HEK293 (cell line): ENCODE measurements at regions not wholly inside any gene's neighbourhood (a gene's known extent, or its start where the extent isn't known, plus 50 kb on each side); places are given as distances from the start of the nearest gene placed in this dataset.
A peak's percentile ranks its signal among the peaks of the same experiment; 100 is the strongest.

Source experiments
- GLI4 ChIP-seq: fragments of 450-650 bp; formaldehyde crosslinking; IDR thresholded peaks from 2 replicates; pipeline ENCODE4 v1.5.1; 2016; ENCODE audit warnings: missing biosample characterization, missing genetic modification characterization
- GLIS2 ChIP-seq: fragments of 450-650 bp; formaldehyde crosslinking; IDR thresholded peaks from 2 replicates; pipeline ENCODE4 v1.5.1; 2016; ENCODE audit warnings: missing biosample characterization, missing genetic modification characterization
- KLF7 ChIP-seq: fragments of 450-650 bp; formaldehyde crosslinking; IDR thresholded peaks from 2 replicates; pipeline ENCODE4 v1.5.1; 2016; ENCODE audit warnings: missing biosample characterization, missing genetic modification characterization, borderline replicate concordance
- KLF9 ChIP-seq: fragments of 450-650 bp; formaldehyde crosslinking; IDR thresholded peaks from 2 replicates; pipeline ENCODE4 v1.5.1; 2016; ENCODE audit warnings: missing biosample characterization, missing genetic modification characterization, low read depth
- SP3 ChIP-seq: fragments of 450-650 bp; formaldehyde crosslinking; IDR thresholded peaks from 2 replicates; pipeline ENCODE4 v1.5.1; 2016; ENCODE audit warnings: missing biosample characterization, missing genetic modification characterization
- ZBTB7A ChIP-seq: fragments of 450-650 bp; formaldehyde crosslinking; IDR thresholded peaks from 2 replicates; pipeline ENCODE4 v1.5.1; 2016; ENCODE audit warnings: low read depth, missing biosample characterization, missing genetic modification characterization
- ZNF146 ChIP-seq: fragments of 450-650 bp; formaldehyde crosslinking; IDR thresholded peaks from 2 replicates; pipeline ENCODE4 v1.5.1; 2016; ENCODE audit warnings: missing biosample characterization, missing genetic modification characterization
- ZNF202 ChIP-seq: fragments of 450-650 bp; formaldehyde crosslinking; IDR thresholded peaks from 2 replicates; pipeline ENCODE4 v1.5.1; 2016; ENCODE audit warnings: missing biosample characterization, missing genetic modification characterization, borderline replicate concordance
- ZNF239 ChIP-seq: fragments of 450-650 bp; formaldehyde crosslinking; IDR thresholded peaks from 2 replicates; pipeline ENCODE4 v1.5.1; 2016; ENCODE audit warnings: missing biosample characterization, missing genetic modification characterization
- ZNF292 ChIP-seq: fragments of 450-650 bp; formaldehyde crosslinking; IDR thresholded peaks from 2 replicates; pipeline ENCODE4 v1.5.1; 2016; ENCODE audit warnings: low read depth, missing biosample characterization, missing genetic modification characterization, borderline replicate concordance
- ZNF302 ChIP-seq: fragments of 450-650 bp; formaldehyde crosslinking; IDR thresholded peaks from 2 replicates; pipeline ENCODE4 v1.5.1; 2016; ENCODE audit warnings: missing biosample characterization, missing genetic modification characterization, low read depth
- ZNF37A ChIP-seq: fragments of 450-650 bp; IDR thresholded peaks from 2 replicates; pipeline ENCODE4 v1.5.1; 2018; ENCODE audit warnings: missing biosample characterization, missing genetic modification characterization
- ZNF416 ChIP-seq: fragments of 450-650 bp; formaldehyde crosslinking; IDR thresholded peaks from 2 replicates; pipeline ENCODE4 v1.5.1; 2016; ENCODE audit warnings: missing biosample characterization, missing genetic modification characterization
- ZNF48 ChIP-seq: fragments of 450-650 bp; formaldehyde crosslinking; IDR thresholded peaks from 2 replicates; pipeline ENCODE4 v1.5.1; 2016; ENCODE audit warnings: missing biosample characterization, missing genetic modification characterization
- ZNF521 ChIP-seq: fragments of 450-650 bp; formaldehyde crosslinking; IDR thresholded peaks from 2 replicates; pipeline ENCODE4 v1.5.1; 2017; ENCODE audit warnings: missing biosample characterization, mild to moderate bottlenecking, missing genetic modification characterization
- ZNF558 ChIP-seq: fragments of 450-650 bp; formaldehyde crosslinking; IDR thresholded peaks from 2 replicates; pipeline ENCODE4 v1.5.1; 2016; ENCODE audit warnings: missing biosample characterization, missing genetic modification characterization
- ZNF561 ChIP-seq: fragments of 450-650 bp; IDR thresholded peaks from 2 replicates; pipeline ENCODE4 v1.5.1; 2018; ENCODE audit warnings: missing biosample characterization, missing genetic modification characterization, borderline replicate concordance
- ZNF585B ChIP-seq: fragments of 450-650 bp; formaldehyde crosslinking; IDR thresholded peaks from 2 replicates; pipeline ENCODE4 v1.5.1; 2016; ENCODE audit warnings: missing biosample characterization, missing genetic modification characterization
- ZNF610 ChIP-seq: fragments of 450-650 bp; formaldehyde crosslinking; IDR thresholded peaks from 2 replicates; pipeline ENCODE4 v1.5.1; 2016; ENCODE audit warnings: missing biosample characterization, missing genetic modification characterization, borderline replicate concordance
- ZNF621 ChIP-seq: fragments of 450-650 bp; formaldehyde crosslinking; IDR thresholded peaks from 2 replicates; pipeline ENCODE4 v1.5.1; 2017; ENCODE audit warnings: missing biosample characterization, missing genetic modification characterization
- ZNF660 ChIP-seq: fragments of 450-650 bp; IDR thresholded peaks from 2 replicates; pipeline ENCODE4 v1.5.1; 2018; ENCODE audit warnings: missing biosample characterization, mild to moderate bottlenecking, missing genetic modification characterization
- ZNF701 ChIP-seq: fragments of 450-650 bp; formaldehyde crosslinking; IDR thresholded peaks from 2 replicates; pipeline ENCODE4 v1.5.1; 2016; ENCODE audit warnings: missing biosample characterization, missing genetic modification characterization
- ZNF704 ChIP-seq: fragments of 450-650 bp; formaldehyde crosslinking; IDR thresholded peaks from 2 replicates; pipeline ENCODE4 v1.5.1; 2016; ENCODE audit warnings: missing biosample characterization, missing genetic modification characterization
- ZSCAN18 ChIP-seq: fragments of 450-650 bp; formaldehyde crosslinking; IDR thresholded peaks from 2 replicates; pipeline ENCODE4 v1.5.1; 2016; ENCODE audit warnings: missing biosample characterization, missing genetic modification characterization
- TF ChIP-seq, protein P1 (sequence below): fragments of 450-650 bp; formaldehyde crosslinking; IDR thresholded peaks from 2 replicates; pipeline ENCODE4 v1.5.1; 2017; ENCODE audit warnings: missing biosample characterization, missing genetic modification characterization
- TF ChIP-seq, protein P2 (sequence below): fragments of 450-650 bp; formaldehyde crosslinking; IDR thresholded peaks from 2 replicates; pipeline ENCODE4 v1.5.1; 2016; ENCODE audit warnings: missing biosample characterization, missing genetic modification characterization
- TF ChIP-seq, protein P3 (sequence below): fragments of 450-650 bp; formaldehyde crosslinking; IDR thresholded peaks from 2 replicates; pipeline ENCODE4 v1.5.1; 2016; ENCODE audit warnings: missing biosample characterization, missing genetic modification characterization
- TF ChIP-seq, protein P4 (sequence below): fragments of 450-650 bp; formaldehyde crosslinking; IDR thresholded peaks from 2 replicates; pipeline ENCODE4 v1.5.1; 2016; ENCODE audit warnings: missing biosample characterization, missing genetic modification characterization, borderline replicate concordance
- TF ChIP-seq, protein P5 (sequence below): fragments of 450-650 bp; IDR thresholded peaks from 2 replicates; pipeline ENCODE4 v1.5.1; 2018; ENCODE audit warnings: missing biosample characterization, missing genetic modification characterization
- TF ChIP-seq, protein P6 (sequence below): fragments of 450-650 bp; formaldehyde crosslinking; IDR thresholded peaks from 2 replicates; pipeline ENCODE4 v1.5.1; 2016; ENCODE audit warnings: missing biosample characterization, missing genetic modification characterization

GRCh38 chr15:72968531-72968922 lies 83.7 kb upstream of the NEO1 start (continued):
- no peak for TF ChIP-seq ZSCAN18 (tag by site-specific recombination)
- peak; percentile 85 for TF ChIP-seq ZNF561 (tag by site-specific recombination)
- no peak for TF ChIP-seq KLF9 (tag by site-specific recombination)
- TF ChIP-seq SP3: no peak
- no peak for TF ChIP-seq GLI4 (tag by site-specific recombination)
- no peak for TF ChIP-seq ZNF585B
- TF ChIP-seq ZNF48 (tag by site-specific recombination): no peak
- peak; percentile 81 for TF ChIP-seq ZNF37A
- no peak; the same call in 1 of the 2 replicates for TF ChIP-seq ZNF660
- TF ChIP-seq GLIS2 (tag by site-specific recombination): no peak
- TF ChIP-seq, protein P1, sequence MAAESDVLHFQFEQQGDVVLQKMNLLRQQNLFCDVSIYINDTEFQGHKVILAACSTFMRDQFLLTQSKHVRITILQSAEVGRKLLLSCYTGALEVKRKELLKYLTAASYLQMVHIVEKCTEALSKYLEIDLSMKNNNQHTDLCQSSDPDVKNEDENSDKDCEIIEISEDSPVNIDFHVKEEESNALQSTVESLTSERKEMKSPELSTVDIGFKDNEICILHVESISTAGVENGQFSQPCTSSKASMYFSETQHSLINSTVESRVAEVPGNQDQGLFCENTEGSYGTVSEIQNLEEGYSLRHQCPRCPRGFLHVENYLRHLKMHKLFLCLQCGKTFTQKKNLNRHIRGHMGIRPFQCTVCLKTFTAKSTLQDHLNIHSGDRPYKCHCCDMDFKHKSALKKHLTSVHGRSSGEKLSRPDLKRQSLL (tag by site-specific recombination): no peak
- TF ChIP-seq ZNF416: no peak
- TF ChIP-seq, protein P2, sequence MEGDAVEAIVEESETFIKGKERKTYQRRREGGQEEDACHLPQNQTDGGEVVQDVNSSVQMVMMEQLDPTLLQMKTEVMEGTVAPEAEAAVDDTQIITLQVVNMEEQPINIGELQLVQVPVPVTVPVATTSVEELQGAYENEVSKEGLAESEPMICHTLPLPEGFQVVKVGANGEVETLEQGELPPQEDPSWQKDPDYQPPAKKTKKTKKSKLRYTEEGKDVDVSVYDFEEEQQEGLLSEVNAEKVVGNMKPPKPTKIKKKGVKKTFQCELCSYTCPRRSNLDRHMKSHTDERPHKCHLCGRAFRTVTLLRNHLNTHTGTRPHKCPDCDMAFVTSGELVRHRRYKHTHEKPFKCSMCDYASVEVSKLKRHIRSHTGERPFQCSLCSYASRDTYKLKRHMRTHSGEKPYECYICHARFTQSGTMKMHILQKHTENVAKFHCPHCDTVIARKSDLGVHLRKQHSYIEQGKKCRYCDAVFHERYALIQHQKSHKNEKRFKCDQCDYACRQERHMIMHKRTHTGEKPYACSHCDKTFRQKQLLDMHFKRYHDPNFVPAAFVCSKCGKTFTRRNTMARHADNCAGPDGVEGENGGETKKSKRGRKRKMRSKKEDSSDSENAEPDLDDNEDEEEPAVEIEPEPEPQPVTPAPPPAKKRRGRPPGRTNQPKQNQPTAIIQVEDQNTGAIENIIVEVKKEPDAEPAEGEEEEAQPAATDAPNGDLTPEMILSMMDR: no peak
- TF ChIP-seq ZBTB7A (tag by site-specific recombination): no peak
- TF ChIP-seq ZNF302: no peak
- no peak for TF ChIP-seq ZNF521
- TF ChIP-seq ZNF146: no peak
- no peak for TF ChIP-seq ZNF701 (tag by site-specific recombination)
- no peak for TF ChIP-seq KLF7 (tag by site-specific recombination)
- TF ChIP-seq ZNF292 (tag by site-specific recombination): no peak
- TF ChIP-seq ZNF202: no peak
- no peak for TF ChIP-seq ZNF704
- TF ChIP-seq, protein P3, sequence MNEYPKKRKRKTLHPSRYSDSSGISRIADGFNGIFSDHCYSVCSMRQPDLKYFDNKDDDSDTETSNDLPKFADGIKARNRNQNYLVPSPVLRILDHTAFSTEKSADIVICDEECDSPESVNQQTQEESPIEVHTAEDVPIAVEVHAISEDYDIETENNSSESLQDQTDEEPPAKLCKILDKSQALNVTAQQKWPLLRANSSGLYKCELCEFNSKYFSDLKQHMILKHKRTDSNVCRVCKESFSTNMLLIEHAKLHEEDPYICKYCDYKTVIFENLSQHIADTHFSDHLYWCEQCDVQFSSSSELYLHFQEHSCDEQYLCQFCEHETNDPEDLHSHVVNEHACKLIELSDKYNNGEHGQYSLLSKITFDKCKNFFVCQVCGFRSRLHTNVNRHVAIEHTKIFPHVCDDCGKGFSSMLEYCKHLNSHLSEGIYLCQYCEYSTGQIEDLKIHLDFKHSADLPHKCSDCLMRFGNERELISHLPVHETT: no peak
- TF ChIP-seq ZNF621: no peak
- TF ChIP-seq, protein P4, sequence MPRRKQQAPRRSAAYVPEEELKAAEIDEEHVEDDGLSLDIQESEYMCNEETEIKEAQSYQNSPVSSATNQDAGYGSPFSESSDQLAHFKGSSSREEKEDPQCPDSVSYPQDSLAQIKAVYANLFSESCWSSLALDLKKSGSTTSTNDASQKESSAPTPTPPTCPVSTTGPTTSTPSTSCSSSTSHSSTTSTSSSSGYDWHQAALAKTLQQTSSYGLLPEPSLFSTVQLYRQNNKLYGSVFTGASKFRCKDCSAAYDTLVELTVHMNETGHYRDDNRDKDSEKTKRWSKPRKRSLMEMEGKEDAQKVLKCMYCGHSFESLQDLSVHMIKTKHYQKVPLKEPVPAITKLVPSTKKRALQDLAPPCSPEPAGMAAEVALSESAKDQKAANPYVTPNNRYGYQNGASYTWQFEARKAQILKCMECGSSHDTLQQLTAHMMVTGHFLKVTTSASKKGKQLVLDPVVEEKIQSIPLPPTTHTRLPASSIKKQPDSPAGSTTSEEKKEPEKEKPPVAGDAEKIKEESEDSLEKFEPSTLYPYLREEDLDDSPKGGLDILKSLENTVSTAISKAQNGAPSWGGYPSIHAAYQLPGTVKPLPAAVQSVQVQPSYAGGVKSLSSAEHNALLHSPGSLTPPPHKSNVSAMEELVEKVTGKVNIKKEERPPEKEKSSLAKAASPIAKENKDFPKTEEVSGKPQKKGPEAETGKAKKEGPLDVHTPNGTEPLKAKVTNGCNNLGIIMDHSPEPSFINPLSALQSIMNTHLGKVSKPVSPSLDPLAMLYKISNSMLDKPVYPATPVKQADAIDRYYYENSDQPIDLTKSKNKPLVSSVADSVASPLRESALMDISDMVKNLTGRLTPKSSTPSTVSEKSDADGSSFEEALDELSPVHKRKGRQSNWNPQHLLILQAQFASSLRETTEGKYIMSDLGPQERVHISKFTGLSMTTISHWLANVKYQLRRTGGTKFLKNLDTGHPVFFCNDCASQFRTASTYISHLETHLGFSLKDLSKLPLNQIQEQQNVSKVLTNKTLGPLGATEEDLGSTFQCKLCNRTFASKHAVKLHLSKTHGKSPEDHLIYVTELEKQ (tag by site-specific recombination): no peak
- no peak for TF ChIP-seq ZNF610
- TF ChIP-seq, protein P5, sequence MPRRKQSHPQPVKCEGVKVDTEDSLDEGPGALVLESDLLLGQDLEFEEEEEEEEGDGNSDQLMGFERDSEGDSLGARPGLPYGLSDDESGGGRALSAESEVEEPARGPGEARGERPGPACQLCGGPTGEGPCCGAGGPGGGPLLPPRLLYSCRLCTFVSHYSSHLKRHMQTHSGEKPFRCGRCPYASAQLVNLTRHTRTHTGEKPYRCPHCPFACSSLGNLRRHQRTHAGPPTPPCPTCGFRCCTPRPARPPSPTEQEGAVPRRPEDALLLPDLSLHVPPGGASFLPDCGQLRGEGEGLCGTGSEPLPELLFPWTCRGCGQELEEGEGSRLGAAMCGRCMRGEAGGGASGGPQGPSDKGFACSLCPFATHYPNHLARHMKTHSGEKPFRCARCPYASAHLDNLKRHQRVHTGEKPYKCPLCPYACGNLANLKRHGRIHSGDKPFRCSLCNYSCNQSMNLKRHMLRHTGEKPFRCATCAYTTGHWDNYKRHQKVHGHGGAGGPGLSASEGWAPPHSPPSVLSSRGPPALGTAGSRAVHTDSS: no peak
- TF ChIP-seq, protein P6, sequence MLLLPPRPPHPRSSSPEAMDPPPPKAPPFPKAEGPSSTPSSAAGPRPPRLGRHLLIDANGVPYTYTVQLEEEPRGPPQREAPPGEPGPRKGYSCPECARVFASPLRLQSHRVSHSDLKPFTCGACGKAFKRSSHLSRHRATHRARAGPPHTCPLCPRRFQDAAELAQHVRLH (tag by site-specific recombination): no peak
- no peak for TF ChIP-seq ZNF558 (tag by site-specific recombination)
- no peak for TF ChIP-seq ZNF239 (tag by site-specific recombination)
